GM21367 (cell line): ENCODE measurements at regions not wholly inside any gene's neighbourhood (a gene's known extent, or its start where the extent isn't known, plus 50 kb on each side); places are given as distances from the start of the nearest gene placed in this dataset.

ENCODE experiments used
- ATAC-seq: cut with Tn5 transposase; IDR thresholded peaks from one replicate; pipeline ENCODE4 v1.9.1; 2021; ENCODE audit not compliant: unreplicated experiment

GRCh38 chr1:56357927-56358690 is 221.3 kb downstream of the PLPP3 start:
- no peak for ATAC-seq

- ATAC-seq: no peak
Observed at GRCh38 chr1:56356376-56356990, 222.9 kb downstream of the PLPP3 start.

- ATAC-seq: no peak
Observed at GRCh38 chr1:56355918-56356317, 223.4 kb downstream of the PLPP3 start.

GRCh38 chr1:56355422-56355821 is 223.9 kb downstream of the PLPP3 start:
- ATAC-seq: no peak

- ATAC-seq: no peak
Observed at GRCh38 chr1:56345831-56346230, 233.5 kb downstream of the PLPP3 start.

- no peak for ATAC-seq
Observed at GRCh38 chr1:56340977-56341376, 238.4 kb downstream of the PLPP3 start.

- ATAC-seq: no peak
Observed at GRCh38 chr1:56339786-56340465, 239.4 kb downstream of the PLPP3 start.

- ATAC-seq: no peak
Observed at GRCh38 chr1:56339093-56339492, 240.3 kb downstream of the PLPP3 start.

GRCh38 chr1:56336982-56337381 is 242.4 kb downstream of the PLPP3 start:
- ATAC-seq: no peak

- no peak for ATAC-seq
Observed at GRCh38 chr1:56335394-56335793, 244.0 kb downstream of the PLPP3 start.

- no peak for ATAC-seq
Observed at GRCh38 chr1:56334047-56334446, 245.3 kb downstream of the PLPP3 start.

GRCh38 chr1:56333461-56333860 is 245.9 kb downstream of the PLPP3 start:
- no peak for ATAC-seq

- ATAC-seq: no peak
Observed at GRCh38 chr1:56331892-56332567, 247.3 kb downstream of the PLPP3 start.

- ATAC-seq: no peak
Observed at GRCh38 chr1:56331207-56331891, 248.0 kb downstream of the PLPP3 start.

- ATAC-seq: peak; percentile 83
Observed at GRCh38 chr1:56330391-56331026, 248.9 kb downstream of the PLPP3 start.

- ATAC-seq: no peak
Observed at GRCh38 chr1:56329970-56330369, 249.4 kb downstream of the PLPP3 start.

- ATAC-seq: no peak
Observed at GRCh38 chr1:56327195-56327594, 252.2 kb downstream of the PLPP3 start.

- ATAC-seq: no peak
Observed at GRCh38 chr1:56326056-56326455, 253.3 kb downstream of the PLPP3 start.

GRCh38 chr1:56324504-56324903 is 254.9 kb downstream of the PLPP3 start:
- ATAC-seq: no peak

GRCh38 chr1:56322211-56322610 is 257.2 kb downstream of the PLPP3 start:
- no peak for ATAC-seq

- ATAC-seq: no peak
Observed at GRCh38 chr1:56321150-56321490, 258.2 kb downstream of the PLPP3 start.
